Fibroblast of peridontal ligament (primary cell): ENCODE measurements at regions not wholly inside any gene's neighbourhood (a gene's known extent, or its start where the extent isn't known, plus 50 kb on each side); places are given as distances from the start of the nearest gene placed in this dataset.
"Not testable (repeated sequence)": the region's sequence is repeated elsewhere in the genome, so short reads cannot be mapped to it uniquely, and the experiment has no call there.

ENCODE experiments used
- DNase-seq: peaks from one replicate; pipeline ENCODE4 v3.0.0-alpha.2; 2010; ENCODE audit errors: extremely low read depth

DNA sequence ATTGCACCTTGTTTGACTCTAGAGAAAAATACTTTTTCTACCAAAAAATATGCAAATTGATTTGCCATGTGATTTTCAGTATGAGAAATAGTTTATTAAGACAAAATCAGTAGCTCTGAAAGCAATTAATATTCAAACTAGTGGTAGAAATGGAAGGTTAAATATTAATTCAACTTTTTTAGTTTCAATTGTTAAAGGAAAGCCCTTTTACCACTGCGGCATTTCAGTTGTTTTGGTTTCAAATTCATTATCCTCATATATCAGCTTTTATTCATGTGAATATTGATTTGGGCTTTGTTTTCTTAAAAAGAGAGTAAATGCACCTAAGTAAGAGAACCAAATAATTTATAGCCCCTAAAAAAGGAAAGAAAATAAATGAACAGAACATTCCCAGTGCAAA lies 660.6 kb upstream of the CHD1 start:
- DNase-seq = no peak

DNA sequence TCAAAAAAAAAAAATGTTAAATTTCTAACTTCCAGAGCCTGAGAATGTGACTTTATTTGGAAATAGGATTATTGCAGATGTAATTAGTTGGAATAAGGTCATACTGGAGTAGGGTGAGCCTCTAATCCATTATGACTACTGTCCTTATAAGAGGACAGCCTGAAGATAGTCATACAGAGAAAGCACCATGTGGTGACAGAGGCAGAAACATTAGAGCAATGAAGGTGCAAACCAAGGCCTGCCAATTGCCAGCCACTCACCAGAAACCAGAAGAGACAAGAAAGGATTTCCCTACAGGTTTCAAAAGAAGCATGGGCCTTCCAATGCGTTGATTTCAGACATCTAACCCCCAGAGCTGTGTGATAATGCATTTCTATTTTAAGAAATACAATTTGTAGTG lies 659.2 kb upstream of the CHD1 start:
- no peak for DNase-seq

DNA sequence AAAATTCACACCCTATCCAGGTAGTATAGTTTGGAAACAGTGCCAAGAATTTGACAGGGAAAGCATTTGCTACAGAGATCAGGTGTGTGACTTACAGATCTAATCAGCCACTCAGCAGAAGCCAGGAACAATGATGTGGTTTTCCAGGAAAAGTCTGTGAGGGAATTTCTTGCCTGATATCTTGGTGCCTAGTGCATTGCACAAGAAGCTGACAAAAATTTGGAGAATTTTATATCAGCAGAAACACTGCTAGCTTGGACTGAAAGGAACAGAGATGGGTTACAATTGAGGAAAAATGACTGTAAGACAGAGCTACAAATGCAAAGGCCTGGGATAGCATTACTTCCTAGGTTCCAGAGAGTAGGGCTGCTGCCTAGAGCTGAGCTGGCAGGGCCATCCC lies 658.1 kb upstream of the CHD1 start:
- no peak for DNase-seq

DNA sequence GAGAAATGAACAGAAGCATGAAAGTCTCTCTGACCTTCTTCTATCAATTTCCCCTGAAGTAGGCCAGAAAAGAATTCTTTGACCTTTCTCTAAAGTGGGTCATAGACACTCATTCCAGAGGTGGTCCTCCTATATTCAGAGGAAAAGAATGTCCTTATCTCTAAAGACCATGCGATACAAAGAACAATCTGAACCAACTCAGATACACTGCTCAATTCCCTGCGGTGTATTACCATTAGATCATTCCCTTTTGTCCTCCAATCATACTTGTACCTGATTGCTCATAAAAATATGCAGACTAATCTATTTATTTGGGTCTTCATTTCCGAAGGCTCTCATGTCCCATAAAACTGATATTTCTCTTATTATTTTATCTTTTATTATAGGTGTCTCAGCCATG lies 652.4 kb upstream of the CHD1 start:
- DNase-seq = not testable (repeated sequence)

DNA sequence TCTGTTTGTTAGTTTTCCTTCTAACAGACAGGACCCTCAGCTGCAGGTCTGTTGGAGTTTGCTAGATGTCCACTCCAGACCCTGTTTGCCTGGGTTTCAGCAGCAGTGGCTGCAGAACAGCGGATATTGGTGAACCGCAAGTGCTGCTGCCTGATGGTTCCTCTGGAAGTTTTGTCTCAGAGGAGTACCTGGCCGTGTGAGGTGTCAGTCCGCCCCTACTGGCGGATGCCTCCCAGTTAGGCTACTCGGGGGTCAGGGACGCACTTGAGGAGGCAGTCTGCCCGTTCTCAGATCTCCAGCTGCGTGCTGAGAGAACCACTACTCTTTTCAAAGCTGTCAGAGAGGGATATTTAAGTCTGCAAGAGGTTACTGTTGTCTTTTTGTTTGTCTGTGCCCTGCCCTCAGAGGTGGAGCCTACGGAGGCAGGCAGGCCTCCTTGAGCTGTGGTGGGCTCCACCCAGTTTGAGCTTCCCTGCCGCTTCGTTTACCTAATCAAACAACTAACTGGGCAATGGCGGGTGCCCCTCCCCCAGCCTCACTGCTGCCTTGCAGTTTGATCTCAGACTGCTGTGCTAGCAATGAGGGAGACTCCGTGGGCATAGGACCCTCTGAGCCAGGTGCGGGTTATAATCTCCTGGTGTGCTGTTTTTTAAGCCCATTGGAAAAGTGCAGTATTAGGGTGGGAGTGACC lies 634.3 kb upstream of the CHD1 start:
- not testable (repeated sequence) for DNase-seq

DNA sequence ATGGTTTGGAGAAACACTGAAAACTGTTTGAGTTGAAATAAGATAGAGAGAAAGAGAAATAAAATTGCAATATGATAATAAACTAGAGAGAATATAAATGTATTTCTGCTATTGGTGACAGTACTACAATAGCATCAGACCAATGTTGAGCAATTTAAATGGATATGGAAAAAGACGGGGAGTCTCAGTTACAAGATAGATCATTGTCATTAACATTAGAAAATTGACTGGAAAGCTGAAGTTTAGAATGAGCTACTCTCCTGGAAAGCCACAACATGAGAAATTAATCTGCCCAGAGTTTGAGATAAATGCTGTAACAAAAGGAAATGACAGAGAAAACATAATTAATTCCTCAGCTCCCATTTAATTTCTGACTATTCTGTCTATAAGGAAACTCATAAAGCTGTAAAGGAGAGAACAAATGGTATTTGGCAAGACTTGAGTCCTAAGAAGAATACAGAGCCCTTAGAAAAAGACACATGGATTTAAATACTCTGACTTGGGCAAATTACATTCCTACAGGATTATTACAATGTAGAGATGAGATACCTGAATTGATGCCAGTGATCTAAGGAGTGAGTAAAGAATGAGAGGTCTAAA lies 624.5 kb upstream of the CHD1 start:
- no peak for DNase-seq

DNA sequence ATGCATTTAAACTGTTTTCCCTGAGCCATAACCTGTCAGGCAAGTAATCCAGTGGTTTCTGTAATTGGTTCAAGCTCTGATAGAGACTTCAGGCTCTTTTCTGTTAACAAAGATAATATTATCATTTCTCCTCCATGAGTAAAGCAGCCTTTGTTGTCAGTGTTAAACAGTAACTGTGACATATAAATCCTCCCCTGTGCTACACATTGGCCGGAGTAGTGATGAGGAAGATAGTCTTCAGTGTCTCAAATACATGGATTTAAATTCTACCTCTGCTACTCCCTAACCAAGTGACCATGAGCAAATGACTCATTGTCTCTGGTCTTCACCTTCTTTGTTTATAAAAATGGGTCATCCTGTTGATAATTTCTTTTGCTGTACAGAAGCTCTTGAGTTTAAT lies 615.5 kb upstream of the CHD1 start:
- no peak for DNase-seq

DNA sequence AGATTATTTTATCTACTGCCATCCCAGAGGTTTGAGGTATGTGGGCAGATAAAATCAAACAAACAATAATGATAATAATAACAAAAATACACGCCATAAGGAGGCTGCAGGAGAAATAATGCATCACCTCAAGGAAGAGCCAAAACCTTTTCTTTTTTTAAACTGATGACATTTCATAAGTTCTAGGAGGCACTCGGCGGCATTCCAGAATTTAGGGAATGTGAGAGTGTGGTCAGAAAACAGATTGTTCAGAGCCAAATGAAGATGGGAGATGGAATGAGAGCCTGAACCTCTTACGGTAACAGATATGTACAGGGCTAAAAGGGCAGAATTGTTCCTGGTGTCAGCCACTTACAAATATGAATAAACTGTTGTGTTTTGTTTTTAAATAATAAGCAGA lies 615.0 kb upstream of the CHD1 start:
- no peak for DNase-seq

DNA sequence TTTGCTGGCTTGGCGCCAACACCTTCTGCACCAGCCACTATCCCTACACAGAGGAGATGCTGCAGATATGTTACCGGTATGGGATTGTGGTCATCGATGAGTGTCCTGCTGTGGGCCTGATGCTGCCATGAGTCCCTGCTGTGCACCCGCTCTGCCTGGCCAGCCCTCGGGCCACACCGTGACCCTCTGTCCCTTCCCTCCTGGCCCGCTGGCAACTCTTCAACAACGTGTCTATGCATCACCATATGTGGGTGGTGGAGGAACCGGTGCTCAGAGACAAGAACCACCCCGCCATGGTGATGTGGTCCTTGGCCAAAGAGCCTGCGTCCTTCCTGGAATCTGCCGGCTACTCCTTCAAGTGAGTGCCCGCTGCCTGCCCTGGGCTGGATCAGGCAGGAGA lies 605.4 kb upstream of the CHD1 start:
- not testable (repeated sequence) for DNase-seq

DNA sequence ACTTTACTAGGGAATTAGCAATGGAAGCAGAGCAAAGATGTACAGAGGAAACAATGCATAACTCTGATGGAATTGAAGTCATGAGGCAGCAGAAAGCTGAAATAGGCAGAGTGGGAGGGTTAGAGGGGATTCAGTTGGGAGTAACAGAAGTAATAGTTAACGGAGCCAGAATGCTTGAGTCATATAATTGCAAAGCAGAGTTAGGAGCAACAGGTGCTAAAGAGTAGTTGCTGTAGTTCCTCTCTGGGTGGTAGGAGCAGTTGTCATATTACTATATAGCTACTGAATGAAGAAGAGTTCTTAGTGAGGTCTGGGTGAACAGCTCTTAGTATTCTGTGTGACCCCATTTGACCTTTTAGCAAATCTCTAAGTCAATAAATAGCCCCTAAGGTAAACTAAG lies 592.9 kb upstream of the CHD1 start:
- not testable (repeated sequence) for DNase-seq

DNA sequence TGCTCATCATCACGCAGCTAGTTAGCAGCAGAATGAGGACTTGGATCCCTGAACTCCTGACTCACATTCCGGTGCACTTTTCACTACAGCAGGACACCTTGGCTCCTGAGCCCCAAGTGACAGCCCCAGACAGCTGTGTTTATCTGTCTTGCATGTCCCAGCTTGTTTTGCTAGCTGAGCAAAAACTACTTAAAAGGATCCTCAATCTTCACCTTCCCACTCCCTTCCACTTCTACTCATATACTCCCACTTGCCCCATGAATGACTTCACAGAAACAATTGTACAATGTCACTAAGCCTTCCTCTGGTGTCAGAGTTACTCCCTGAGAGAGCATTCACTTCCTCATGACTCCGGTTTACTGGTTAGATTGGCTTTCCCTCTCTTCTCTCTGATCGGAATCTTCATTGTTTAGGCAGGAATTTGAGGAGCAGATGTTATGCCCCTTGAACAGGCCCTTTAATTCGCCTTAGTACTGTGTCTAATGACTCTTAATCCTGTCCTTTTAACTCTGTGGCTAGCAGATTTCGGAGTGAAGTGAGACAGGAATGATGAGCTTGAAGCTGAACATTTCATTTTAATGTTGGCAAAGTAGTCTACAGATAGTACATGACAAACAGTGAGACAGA lies 587.2 kb upstream of the CHD1 start:
- DNase-seq = not testable (repeated sequence)

DNA sequence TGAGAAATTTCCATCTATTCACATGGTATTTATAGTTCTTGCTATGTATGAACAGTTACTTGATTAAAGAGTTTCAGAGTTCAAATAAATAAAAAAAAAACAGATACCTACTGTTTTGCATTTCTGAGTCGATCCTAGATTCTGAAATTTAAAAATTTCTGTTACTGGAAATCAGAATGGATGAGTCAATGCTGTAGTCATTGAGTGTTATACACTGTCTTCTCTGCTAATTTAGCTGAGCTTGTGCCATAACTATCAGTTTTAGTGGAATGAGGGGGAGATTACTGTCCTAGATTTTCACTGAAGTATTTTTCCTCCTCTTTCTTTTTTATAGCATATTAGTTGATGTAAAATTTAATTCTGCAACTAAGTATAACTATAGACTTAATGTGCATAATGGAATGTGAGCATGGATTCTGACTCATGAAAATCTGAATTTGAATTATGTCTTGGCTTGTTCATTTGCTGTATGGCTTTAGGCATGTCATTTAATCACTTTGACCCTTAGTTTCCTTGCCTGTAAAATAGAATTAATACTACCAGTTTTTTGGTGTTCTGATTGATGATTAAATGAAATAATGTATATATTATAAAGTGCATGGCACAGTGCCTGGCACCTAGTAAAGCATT lies 581.5 kb upstream of the CHD1 start:
- DNase-seq = not testable (repeated sequence)

DNA sequence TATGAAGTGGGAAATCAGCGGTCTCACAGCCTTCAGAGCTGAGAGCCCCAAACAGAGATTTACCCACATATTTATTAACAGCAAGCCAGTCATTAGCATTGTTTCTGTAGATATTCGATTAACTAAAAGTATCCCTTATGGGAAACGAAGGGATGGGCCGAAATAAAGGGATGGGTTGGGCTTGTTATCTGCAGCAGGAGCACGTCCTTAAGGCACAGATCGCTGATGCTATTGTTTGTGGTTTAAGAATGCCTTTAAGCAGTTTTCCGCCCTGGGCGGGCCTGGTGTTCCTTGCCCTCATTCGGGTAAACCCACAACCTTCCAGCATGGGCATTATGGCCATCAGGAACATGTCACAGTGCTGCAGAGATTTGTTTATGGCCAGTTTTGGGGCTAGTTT lies 580.3 kb upstream of the CHD1 start:
- not testable (repeated sequence) for DNase-seq

DNA sequence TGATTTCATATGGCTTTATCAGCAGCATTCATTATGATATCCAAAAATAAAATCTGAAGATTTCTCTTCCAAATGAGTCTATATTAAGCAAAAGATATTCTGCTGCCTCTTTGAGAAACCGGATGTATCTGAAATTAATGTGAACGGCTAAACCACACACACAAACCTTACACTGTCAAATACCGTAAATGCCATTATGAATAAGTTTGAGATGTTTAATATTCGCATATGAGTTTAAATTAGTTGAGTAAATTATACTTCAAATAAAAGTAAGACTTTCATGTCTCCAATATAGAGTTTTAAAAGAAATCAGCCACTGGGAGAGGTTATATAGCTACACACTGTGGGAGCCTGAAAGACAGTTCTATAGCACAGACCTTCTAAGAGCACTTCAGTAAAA lies 566.6 kb upstream of the CHD1 start:
- DNase-seq = not testable (repeated sequence)

DNA sequence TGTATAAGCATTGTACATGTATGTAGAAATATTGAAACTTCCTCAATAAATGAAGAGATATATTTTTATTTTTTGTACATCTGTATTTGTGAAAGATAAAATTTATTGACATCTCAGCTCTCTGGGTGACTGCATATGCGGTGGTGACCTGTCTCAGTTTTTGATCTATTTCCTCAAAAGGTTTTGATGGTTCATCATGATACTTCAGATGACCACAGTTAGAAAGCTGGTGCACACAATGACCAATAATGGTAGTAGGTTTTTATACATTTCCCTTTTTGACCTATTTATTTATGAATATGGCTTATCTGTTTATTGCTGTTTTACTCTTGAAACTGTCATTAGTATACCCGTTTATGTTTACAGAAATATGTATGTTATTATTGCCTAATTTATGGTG lies 549.6 kb upstream of the CHD1 start:
- not testable (repeated sequence) for DNase-seq

DNA sequence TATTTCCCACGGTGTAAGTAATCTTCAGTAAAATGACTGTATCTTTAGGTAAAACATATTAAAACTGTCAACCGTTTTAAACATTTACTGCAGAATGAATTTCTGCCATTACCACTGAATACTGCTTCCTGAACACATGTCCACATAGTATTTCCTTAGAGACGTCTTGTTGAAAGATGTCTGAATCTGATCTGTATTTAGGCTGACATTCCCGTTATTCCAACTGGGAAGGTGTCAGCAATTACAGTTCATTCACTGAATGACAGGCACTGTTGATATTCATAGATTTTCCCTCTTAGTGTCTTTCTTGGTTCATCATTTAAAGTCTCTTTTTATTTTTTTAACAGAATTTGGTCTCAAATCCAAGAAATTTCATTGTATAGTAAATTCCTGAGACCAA lies 544.5 kb upstream of the CHD1 start:
- not testable (repeated sequence) for DNase-seq

DNA sequence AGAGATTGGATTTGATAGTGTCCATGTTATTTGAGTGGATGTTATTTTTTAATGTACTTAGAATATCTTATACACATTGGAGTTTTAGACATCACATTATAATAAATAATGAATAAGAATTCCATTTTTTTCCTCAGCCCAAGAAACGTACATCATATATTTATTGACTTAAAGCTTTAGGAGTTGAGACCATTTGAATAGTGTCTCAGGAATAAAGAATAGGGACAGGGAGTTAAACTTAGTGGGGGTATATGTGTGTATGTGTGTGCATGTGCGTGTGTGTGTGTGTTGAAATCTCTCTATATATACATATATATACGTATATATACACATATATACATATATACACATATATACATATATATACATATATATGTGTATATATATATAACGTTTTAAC lies 542.9 kb upstream of the CHD1 start:
- DNase-seq = not testable (repeated sequence)

DNA sequence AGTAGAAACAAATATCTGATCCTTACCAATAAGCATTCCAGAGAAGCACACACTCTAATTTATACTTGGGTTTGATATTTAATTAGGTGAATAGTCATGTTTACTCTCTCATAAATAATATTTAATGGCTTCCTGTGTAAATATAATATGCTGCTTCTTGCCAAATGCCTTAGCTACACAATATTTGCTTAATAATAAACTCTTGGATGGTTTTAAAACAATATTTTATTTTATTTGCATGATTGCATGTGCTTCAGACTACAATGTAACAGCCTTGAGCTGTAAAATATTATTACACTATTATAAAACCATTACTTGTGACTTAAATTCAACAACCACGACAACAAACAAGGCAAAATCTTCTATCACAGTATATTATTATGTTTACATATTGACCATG lies 542.4 kb upstream of the CHD1 start:
- not testable (repeated sequence) for DNase-seq

DNA sequence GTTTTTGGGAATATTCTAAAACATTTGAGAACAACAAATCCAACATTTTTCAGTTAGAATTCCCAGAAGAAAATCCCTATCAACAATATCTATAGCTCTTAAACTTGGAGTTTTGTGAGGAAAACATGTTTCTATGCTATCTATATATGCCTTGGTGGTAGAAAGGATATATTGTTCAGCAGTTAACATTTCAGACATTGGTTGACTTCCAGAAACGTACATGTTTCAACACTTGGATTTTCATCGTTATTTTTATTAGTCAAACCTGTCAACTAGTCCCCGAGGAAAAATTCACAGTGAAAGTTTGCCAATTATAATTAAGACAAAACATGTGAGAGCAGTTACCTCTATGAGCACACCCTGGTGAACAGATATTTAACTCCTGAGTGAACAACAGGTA lies 541.8 kb upstream of the CHD1 start:
- not testable (repeated sequence) for DNase-seq

DNA sequence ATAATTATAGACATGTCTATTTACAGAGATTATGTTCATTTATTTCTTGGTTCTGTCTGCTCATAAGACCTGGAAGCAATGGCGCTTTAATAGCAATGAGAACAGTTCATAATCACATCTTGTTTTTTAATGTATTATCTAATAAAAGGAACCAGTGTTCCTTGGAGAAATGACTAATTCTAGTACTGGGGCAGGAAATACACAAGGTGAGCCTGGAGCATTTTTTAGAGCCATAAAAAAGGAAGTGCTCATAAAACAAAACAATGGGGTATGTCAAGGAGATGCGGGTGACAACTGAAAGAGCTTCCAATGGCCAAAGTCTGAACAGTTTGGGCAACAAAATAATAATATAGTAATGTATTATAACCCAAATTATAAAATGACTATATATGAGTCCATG lies 531.9 kb upstream of the CHD1 start:
- DNase-seq = no peak

DNA sequence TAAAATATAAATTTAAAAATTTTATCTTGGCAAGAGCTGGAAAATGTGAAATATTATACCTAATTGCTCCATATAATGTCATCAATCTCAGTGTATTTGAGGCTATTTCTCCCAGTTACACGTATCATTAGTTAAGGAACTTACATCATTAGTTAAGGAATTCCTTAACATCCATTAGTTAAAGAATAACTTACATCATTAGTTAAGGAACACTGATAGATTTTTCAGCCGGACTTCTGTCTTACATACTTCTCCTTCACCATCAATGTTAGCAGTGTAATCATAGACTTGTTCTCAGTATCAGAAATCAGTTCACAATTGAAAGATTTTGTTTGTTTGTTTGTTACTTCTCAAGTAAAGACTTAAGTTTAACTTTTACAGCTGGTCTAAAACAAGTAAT lies 524.4 kb upstream of the CHD1 start:
- DNase-seq = no peak

DNA sequence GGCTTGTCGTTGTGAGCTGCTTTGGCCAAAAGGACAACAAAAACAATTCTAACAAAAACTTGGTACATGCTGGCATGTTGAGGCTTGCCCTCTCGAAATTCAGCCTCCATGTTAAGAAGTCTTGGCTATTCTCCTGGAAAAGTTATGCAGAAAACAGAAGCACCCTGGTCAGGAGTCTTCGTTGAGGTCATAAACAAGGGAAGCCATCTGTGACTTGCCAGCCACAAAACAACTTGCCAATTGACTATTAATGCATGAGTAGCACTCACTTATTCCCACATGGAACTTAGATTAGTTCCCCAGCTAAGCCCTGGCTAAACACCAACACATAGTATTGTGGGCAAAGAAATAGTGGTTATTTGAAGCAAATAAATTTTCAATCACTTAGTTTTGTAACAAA lies 521.0 kb upstream of the CHD1 start:
- DNase-seq = no peak

DNA sequence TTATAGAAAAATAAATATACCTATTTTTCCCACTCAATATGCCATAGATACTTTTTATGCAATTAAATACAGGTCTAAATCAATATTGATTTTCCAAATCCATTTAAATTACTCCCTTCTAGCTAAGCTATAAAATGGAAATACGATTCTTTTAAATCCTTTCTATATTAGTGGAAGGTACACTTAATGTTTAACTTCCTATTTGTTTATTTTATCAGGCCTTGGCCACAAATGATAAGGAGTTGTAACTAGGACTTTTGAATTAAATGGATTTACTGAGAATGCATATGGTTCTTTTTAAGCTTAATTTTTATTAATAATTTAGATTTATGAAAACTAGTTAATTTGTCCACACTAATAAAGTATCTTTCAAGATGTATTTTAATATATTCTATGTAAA lies 517.0 kb upstream of the CHD1 start:
- DNase-seq = no peak
